Activated CD8-positive, alpha-beta memory T cell treated with anti-CD3 and anti-CD28 coated beads, Interleukin-2, amount 50 U/mL, for 4 hours (primary cell): ENCODE measurements at regions not wholly inside any gene's neighbourhood (a gene's known extent, or its start where the extent isn't known, plus 50 kb on each side); places are given as distances from the start of the nearest gene placed in this dataset.

Experiments used
- DNase-seq: peaks from one replicate; pipeline ENCODE4 v3.0.0-alpha.2; 2020

- DNase-seq = no peak
Observed at GRCh38 chr12:125435871-125436270, 370.6 kb downstream of the AACS start.

GRCh38 chr12:125436686-125437085 lies 371.5 kb downstream of the AACS start:
- DNase-seq = no peak

GRCh38 chr12:125440399-125440798 lies 375.2 kb downstream of the AACS start:
- no peak for DNase-seq

GRCh38 chr12:125443341-125443740 lies 378.1 kb downstream of the AACS start:
- no peak for DNase-seq

GRCh38 chr12:125451408-125451807 lies 386.2 kb downstream of the AACS start:
- no peak for DNase-seq

- no peak for DNase-seq
Observed at GRCh38 chr12:125453751-125454150, 388.5 kb downstream of the AACS start.

GRCh38 chr12:125454291-125454690 lies 389.1 kb downstream of the AACS start:
- no peak for DNase-seq

- DNase-seq = no peak
Observed at GRCh38 chr12:125454786-125455480, 389.7 kb downstream of the AACS start.

GRCh38 chr12:125455556-125455955 lies 390.3 kb downstream of the AACS start:
- no peak for DNase-seq

- no peak for DNase-seq
Observed at GRCh38 chr12:125458552-125459268, 393.5 kb downstream of the AACS start.

GRCh38 chr12:125461831-125462230 lies 396.6 kb downstream of the AACS start:
- DNase-seq = no peak

GRCh38 chr12:125463386-125463785 lies 398.2 kb downstream of the AACS start:
- no peak for DNase-seq

- no peak for DNase-seq
Observed at GRCh38 chr12:125467363-125467762, 402.1 kb downstream of the AACS start.

- DNase-seq = no peak
Observed at GRCh38 chr12:125469683-125470082, 404.4 kb downstream of the AACS start.

GRCh38 chr12:125470838-125471783 lies 405.9 kb downstream of the AACS start:
- DNase-seq = no peak

GRCh38 chr12:125473501-125473900 lies 408.3 kb downstream of the AACS start:
- no peak for DNase-seq

- no peak for DNase-seq
Observed at GRCh38 chr12:125487336-125487735, 422.1 kb downstream of the AACS start.

GRCh38 chr12:125491553-125491952 lies 426.3 kb downstream of the AACS start:
- DNase-seq = no peak

- DNase-seq = no peak
Observed at GRCh38 chr12:125492354-125493270, 427.4 kb downstream of the AACS start.

- DNase-seq = no peak
Observed at GRCh38 chr12:125493704-125494308, 428.6 kb downstream of the AACS start.

GRCh38 chr12:125503128-125503527 lies 437.9 kb downstream of the AACS start:
- no peak for DNase-seq

- no peak for DNase-seq
Observed at GRCh38 chr12:125509195-125509594, 444.0 kb downstream of the AACS start.
